HG03460 (cell line): ENCODE measurements at regions not wholly inside any gene's neighbourhood (a gene's known extent, or its start where the extent isn't known, plus 50 kb on each side); places are given as distances from the start of the nearest gene placed in this dataset.

ENCODE experiments used
- ATAC-seq: cut with Tn5 transposase; IDR thresholded peaks from one replicate; pipeline ENCODE4 v1.9.1; 2021; ENCODE audit not compliant: unreplicated experiment

- no peak for ATAC-seq
Observed at GRCh38 chr17:36752096-36752888, 150.9 kb downstream of the MRM1 start.

GRCh38 chr17:36755586-36755985 is 154.2 kb downstream of the MRM1 start:
- ATAC-seq = no peak

GRCh38 chr17:36756695-36757094 is 155.3 kb downstream of the MRM1 start:
- ATAC-seq = no peak

- ATAC-seq = no peak
Observed at GRCh38 chr17:36760425-36760824, 159.0 kb downstream of the MRM1 start.

GRCh38 chr17:36761203-36761950 is 160.0 kb downstream of the MRM1 start:
- ATAC-seq = no peak

GRCh38 chr17:36765436-36766043 is 164.2 kb downstream of the MRM1 start:
- ATAC-seq = no peak

- ATAC-seq = no peak
Observed at GRCh38 chr17:36768394-36768793, 167.0 kb downstream of the MRM1 start.

- ATAC-seq = no peak
Observed at GRCh38 chr17:36773039-36773438, 164.2 kb upstream of the LHX1 start.

GRCh38 chr17:36777118-36777517 is 160.2 kb upstream of the LHX1 start:
- no peak for ATAC-seq

GRCh38 chr17:36778448-36778847 is 158.8 kb upstream of the LHX1 start:
- no peak for ATAC-seq

GRCh38 chr17:36779550-36779949 is 157.7 kb upstream of the LHX1 start:
- ATAC-seq = no peak

- ATAC-seq = no peak
Observed at GRCh38 chr17:36784633-36785032, 152.6 kb upstream of the LHX1 start.

GRCh38 chr17:36786867-36787266 is 150.4 kb upstream of the LHX1 start:
- no peak for ATAC-seq

- ATAC-seq = no peak
Observed at GRCh38 chr17:36791150-36791941, 145.9 kb upstream of the LHX1 start.

- ATAC-seq = no peak
Observed at GRCh38 chr17:36791942-36792475, 145.3 kb upstream of the LHX1 start.

GRCh38 chr17:36792849-36793248 is 144.4 kb upstream of the LHX1 start:
- no peak for ATAC-seq

GRCh38 chr17:36793976-36794375 is 143.3 kb upstream of the LHX1 start:
- ATAC-seq = no peak

- no peak for ATAC-seq
Observed at GRCh38 chr17:36807496-36808179, 129.6 kb upstream of the LHX1 start.

GRCh38 chr17:36808180-36808661 is 129.1 kb upstream of the LHX1 start:
- no peak for ATAC-seq

GRCh38 chr17:36812762-36813161 is 124.5 kb upstream of the LHX1 start:
- ATAC-seq = no peak
